Ishikawa (cell line): ENCODE measurements at regions not wholly inside any gene's neighbourhood (a gene's known extent, or its start where the extent isn't known, plus 50 kb on each side); places are given as distances from the start of the nearest gene placed in this dataset.

Source experiments
- CEBPB ChIP-seq: IDR thresholded peaks from 2 replicates; pipeline ENCODE4 v1.6.1; 2012
- CREB1 ChIP-seq: IDR thresholded peaks from 2 replicates; pipeline ENCODE4 v1.6.1; 2012; ENCODE audit warnings: low read depth
- EGR1 ChIP-seq: IDR thresholded peaks from 2 replicates; pipeline ENCODE4 v1.6.1; 2012
- EP300 ChIP-seq: IDR thresholded peaks from 2 replicates; pipeline ENCODE4 v1.6.1; 2012; ENCODE audit warnings: borderline replicate concordance
- FOXM1 ChIP-seq: IDR thresholded peaks from 2 replicates; pipeline ENCODE4 v1.6.1; 2012; ENCODE audit warnings: low read depth, borderline replicate concordance
- MAX ChIP-seq: IDR thresholded peaks from 2 replicates; pipeline ENCODE4 v1.6.1; 2012
- NFIC ChIP-seq: IDR thresholded peaks from 2 replicates; pipeline ENCODE4 v1.6.1; 2012
- RAD21 ChIP-seq: IDR thresholded peaks from 2 replicates; pipeline ENCODE4 v1.6.1; 2012; ENCODE audit warnings: low read depth
- REST ChIP-seq: IDR thresholded peaks from 2 replicates; pipeline ENCODE4 v1.6.1; 2012; ENCODE audit warnings: low read depth, mild to moderate bottlenecking
- TAF1 ChIP-seq: IDR thresholded peaks from 2 replicates; pipeline ENCODE4 v1.6.1; 2012; ENCODE audit warnings: low read depth, mild to moderate bottlenecking
- TCF12 ChIP-seq: IDR thresholded peaks from 2 replicates; pipeline ENCODE4 v1.6.1; 2012; ENCODE audit warnings: low read depth
- TEAD4 ChIP-seq: IDR thresholded peaks from 2 replicates; pipeline ENCODE4 v1.6.1; 2012
- USF1 ChIP-seq: IDR thresholded peaks from 2 replicates; pipeline ENCODE4 v1.6.1; 2012
- YY1 ChIP-seq: IDR thresholded peaks from 2 replicates; pipeline ENCODE4 v1.6.1; 2012; ENCODE audit warnings: low read depth
- ZBTB7A ChIP-seq: IDR thresholded peaks from 2 replicates; pipeline ENCODE4 v1.6.1; 2012; ENCODE audit warnings: low read depth

GRCh38 chr22:33116841-33117547 is 58.8 kb upstream of the SYN3 start:
- TF ChIP-seq REST (no peak), TEAD4 (no peak), RAD21 (no peak), EGR1 (no peak), FOXM1 (no peak), USF1 (no peak), CREB1 (no peak), ZBTB7A (no peak), CEBPB (no peak), MAX (no peak), YY1 (no peak), TCF12 (no peak), EP300 (no peak), TAF1 (no peak), NFIC (no peak)

- TF ChIP-seq TCF12 (no peak), EGR1 (no peak), USF1 (no peak), RAD21 (no peak), TAF1 (no peak), ZBTB7A (no peak)
These were observed 56.4 kb upstream of the SYN3 start for GRCh38 chr22:33114565-33114964.

- TF ChIP-seq EGR1: no peak
- no peak for TF ChIP-seq MAX
- TF ChIP-seq TCF12: no peak
- no peak for TF ChIP-seq RAD21
- TF ChIP-seq USF1: no peak
- TF ChIP-seq CREB1: no peak
- no peak for TF ChIP-seq FOXM1
- no peak for TF ChIP-seq TEAD4
- TF ChIP-seq REST: no peak
- TF ChIP-seq YY1: no peak
- no peak for TF ChIP-seq NFIC
- no peak for TF ChIP-seq CEBPB
- TF ChIP-seq EP300: no peak
- TF ChIP-seq TAF1: no peak
- no peak for TF ChIP-seq ZBTB7A
These were observed 54.4 kb upstream of the SYN3 start for GRCh38 chr22:33112580-33112979.

- no peak for TF ChIP-seq RAD21
- TF ChIP-seq ZBTB7A: no peak
- TF ChIP-seq EP300: no peak
- no peak for TF ChIP-seq NFIC
- no peak for TF ChIP-seq MAX
- no peak for TF ChIP-seq CEBPB
- no peak for TF ChIP-seq REST
- TF ChIP-seq USF1: no peak
- TF ChIP-seq FOXM1: no peak
These were observed 53.3 kb upstream of the SYN3 start for GRCh38 chr22:33111491-33111890.
